ENCODE measurements at regions not wholly inside any gene's neighbourhood (a gene's known extent, or its start where the extent isn't known, plus 50 kb on each side); places are given as distances from the start of the nearest gene placed in this dataset.
"Not testable (repeated sequence)": the region's sequence is repeated elsewhere in the genome, so short reads cannot be mapped to it uniquely, and the experiment has no call there.

GRCh38 chr21:8997011-8997440 lies 1524.4 kb upstream of the TPTE start:
- peaks cover 27% of the 10 kb centered on the region for H3K27me3 Mint-ChIP-seq (ENCODE audit: low read depth)
- H3K4me3 Mint-ChIP-seq, result no peak overlapping the region
- no peak for DNase-seq
- no peaks in the 10 kb centered on the region for H3K36me3 Mint-ChIP-seq (ENCODE audit: insufficient read depth)
- peaks cover 31% of the 10 kb centered on the region for H3K9me3 Mint-ChIP-seq
- no peak for ATAC-seq
- no peaks in the 10 kb centered on the region for H3K4me1 Mint-ChIP-seq (ENCODE audit: low read depth)

- not testable (repeated sequence) for H3K36me3 Mint-ChIP-seq (ENCODE audit: insufficient read depth); H3K4me1 Mint-ChIP-seq (ENCODE audit: low read depth); ATAC-seq; DNase-seq; H3K4me3 Mint-ChIP-seq
- H3K9me3 Mint-ChIP-seq, result peaks cover 28% of the 10 kb centered on the region
- peaks cover 23% of the 10 kb centered on the region for H3K27me3 Mint-ChIP-seq (ENCODE audit: low read depth)
These were observed 1523.7 kb upstream of the TPTE start for GRCh38 chr21:8997443-8998390.

GRCh38 chr21:8998480-8998879 lies 1522.9 kb upstream of the TPTE start:
- not testable (repeated sequence) for H3K4me1 Mint-ChIP-seq (ENCODE audit: low read depth); DNase-seq; H3K36me3 Mint-ChIP-seq (ENCODE audit: insufficient read depth); H3K4me3 Mint-ChIP-seq; ATAC-seq
- Mint-ChIP-seq H3K9me3 (peaks cover 20% of the 10 kb centered on the region), H3K27me3 (ENCODE audit: low read depth) (peaks cover 15% of the 10 kb centered on the region)

DNA sequence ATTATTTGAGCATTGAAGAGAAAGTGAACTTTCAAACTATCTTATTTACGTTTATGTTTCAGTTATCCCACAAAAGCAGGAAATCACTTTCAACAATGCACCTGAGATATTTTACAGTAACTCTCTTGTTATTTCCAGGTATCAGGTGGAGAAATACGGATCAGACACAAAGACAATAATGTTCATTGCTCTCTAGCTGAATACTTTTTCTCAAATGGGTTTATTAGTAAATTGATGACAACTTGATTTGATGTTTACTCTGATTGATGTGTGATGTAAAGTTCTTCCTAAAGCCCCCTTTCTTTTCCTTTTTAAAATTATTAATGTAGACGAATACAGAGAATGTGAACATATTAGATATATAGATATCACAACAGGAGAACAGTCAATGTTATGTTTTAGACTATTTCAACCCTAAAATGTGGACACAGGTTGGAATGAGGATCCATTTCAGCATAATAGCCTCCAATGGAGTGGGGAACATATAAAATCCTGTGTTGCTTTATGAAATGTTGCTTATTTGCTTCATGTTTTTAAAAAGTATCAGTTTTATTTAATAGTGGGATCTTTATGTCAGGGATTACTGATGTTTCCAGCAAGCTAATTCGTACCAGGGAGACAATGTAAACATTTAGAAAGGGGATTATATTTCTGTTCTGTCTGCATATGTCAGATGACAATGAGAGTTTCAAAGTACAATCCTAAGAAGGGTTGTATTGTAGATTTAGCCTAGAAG lies 1522.3 kb upstream of the TPTE start:
- no peak for DNase-seq
- H3K4me1 Mint-ChIP-seq (ENCODE audit: low read depth), result no peaks in the 10 kb centered on the region
- H3K27me3 Mint-ChIP-seq (ENCODE audit: low read depth), result peaks cover 10% of the 10 kb centered on the region
- H3K4me3 Mint-ChIP-seq, result no peak overlapping the region
- H3K9me3 Mint-ChIP-seq, result peaks cover 18% of the 10 kb centered on the region
- H3K36me3 Mint-ChIP-seq (ENCODE audit: insufficient read depth), result no peaks in the 10 kb centered on the region
- no peak for ATAC-seq

DNA sequence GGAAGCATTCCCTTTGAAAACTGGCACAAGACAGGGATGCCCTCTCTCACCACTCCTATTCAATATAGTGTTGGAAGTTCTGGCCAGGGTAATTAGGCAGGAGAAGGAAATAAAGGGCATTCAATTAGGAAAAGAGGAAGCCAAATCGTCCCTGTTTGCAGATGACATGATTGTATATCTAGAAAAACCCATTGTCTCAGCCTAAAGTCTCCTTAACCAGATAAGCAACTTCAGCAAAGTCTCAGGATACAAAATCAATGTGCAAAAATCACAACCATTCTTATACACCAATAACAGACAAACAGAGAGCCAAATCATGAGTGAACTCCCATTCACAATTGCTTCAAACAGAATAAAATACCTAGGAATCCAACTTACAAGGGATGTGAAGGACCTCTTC lies 1521.3 kb upstream of the TPTE start:
- not testable (repeated sequence) for DNase-seq

GRCh38 chr21:9000671-9001070 lies 1520.7 kb upstream of the TPTE start:
- H3K4me1 Mint-ChIP-seq (ENCODE audit: low read depth); H3K4me3 Mint-ChIP-seq; ATAC-seq; H3K27me3 Mint-ChIP-seq (ENCODE audit: low read depth); DNase-seq; H3K36me3 Mint-ChIP-seq (ENCODE audit: insufficient read depth): not testable (repeated sequence)
- peaks cover 16% of the 10 kb centered on the region for H3K9me3 Mint-ChIP-seq

More for the DNA sequence above, 1521.3 kb upstream of the TPTE start:
- not testable (repeated sequence) for H3K4me3 Mint-ChIP-seq; H3K4me1 Mint-ChIP-seq (ENCODE audit: low read depth); H3K27me3 Mint-ChIP-seq (ENCODE audit: low read depth); ATAC-seq; H3K36me3 Mint-ChIP-seq (ENCODE audit: insufficient read depth)
- H3K9me3 Mint-ChIP-seq, result peaks cover 16% of the 10 kb centered on the region

- not testable (repeated sequence) for H3K4me1 Mint-ChIP-seq (ENCODE audit: low read depth); DNase-seq; H3K27me3 Mint-ChIP-seq (ENCODE audit: low read depth); H3K4me3 Mint-ChIP-seq; ATAC-seq; H3K36me3 Mint-ChIP-seq (ENCODE audit: insufficient read depth)
- peaks cover 16% of the 10 kb centered on the region for H3K9me3 Mint-ChIP-seq
These were observed 1519.3 kb upstream of the TPTE start for GRCh38 chr21:9001890-9002663.

- DNase-seq; H3K4me3 Mint-ChIP-seq; H3K36me3 Mint-ChIP-seq (ENCODE audit: insufficient read depth); ATAC-seq; H3K4me1 Mint-ChIP-seq (ENCODE audit: low read depth): not testable (repeated sequence)
- peaks cover 13% of the 10 kb centered on the region for H3K9me3 Mint-ChIP-seq
- H3K27me3 Mint-ChIP-seq (ENCODE audit: low read depth), result peaks cover 16% of the 10 kb centered on the region
These were observed 1517.2 kb upstream of the TPTE start for GRCh38 chr21:9003909-9004814.

GRCh38 chr21:9004815-9005518 lies 1516.4 kb upstream of the TPTE start:
- not testable (repeated sequence) for ATAC-seq; H3K4me1 Mint-ChIP-seq (ENCODE audit: low read depth); H3K4me3 Mint-ChIP-seq; H3K36me3 Mint-ChIP-seq (ENCODE audit: insufficient read depth); H3K9me3 Mint-ChIP-seq; DNase-seq
- H3K27me3 Mint-ChIP-seq (ENCODE audit: low read depth), result peaks cover 19% of the 10 kb centered on the region

DNA sequence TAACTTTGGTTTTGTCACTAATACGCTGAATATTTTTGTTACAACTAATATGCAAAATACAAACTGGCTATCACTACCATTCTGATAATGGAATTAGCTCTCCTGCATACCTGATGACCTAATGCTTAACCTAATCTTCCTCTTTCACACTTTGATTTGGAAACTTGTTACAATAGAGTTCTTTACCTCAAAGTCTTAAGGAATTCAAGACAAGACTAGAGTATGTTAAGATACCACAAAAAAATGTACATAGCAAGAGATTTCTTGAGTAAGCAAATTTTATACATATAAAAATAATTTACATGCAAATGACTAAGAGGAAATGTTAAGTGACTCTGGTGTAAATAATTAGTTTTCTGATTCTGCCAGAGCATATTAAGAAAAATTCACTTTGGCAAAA lies 1515.7 kb upstream of the TPTE start:
- peaks cover 19% of the 10 kb centered on the region for H3K27me3 Mint-ChIP-seq (ENCODE audit: low read depth)
- not testable (repeated sequence) for ATAC-seq; DNase-seq; H3K4me1 Mint-ChIP-seq (ENCODE audit: low read depth); H3K36me3 Mint-ChIP-seq (ENCODE audit: insufficient read depth); H3K4me3 Mint-ChIP-seq; H3K9me3 Mint-ChIP-seq

- not testable (repeated sequence) for H3K36me3 Mint-ChIP-seq (ENCODE audit: insufficient read depth); ATAC-seq; H3K9me3 Mint-ChIP-seq; H3K4me1 Mint-ChIP-seq (ENCODE audit: low read depth); H3K4me3 Mint-ChIP-seq; DNase-seq
- H3K27me3 Mint-ChIP-seq (ENCODE audit: low read depth), result peaks cover 22% of the 10 kb centered on the region
These were observed 1515.3 kb upstream of the TPTE start for GRCh38 chr21:9006111-9006510.

DNA sequence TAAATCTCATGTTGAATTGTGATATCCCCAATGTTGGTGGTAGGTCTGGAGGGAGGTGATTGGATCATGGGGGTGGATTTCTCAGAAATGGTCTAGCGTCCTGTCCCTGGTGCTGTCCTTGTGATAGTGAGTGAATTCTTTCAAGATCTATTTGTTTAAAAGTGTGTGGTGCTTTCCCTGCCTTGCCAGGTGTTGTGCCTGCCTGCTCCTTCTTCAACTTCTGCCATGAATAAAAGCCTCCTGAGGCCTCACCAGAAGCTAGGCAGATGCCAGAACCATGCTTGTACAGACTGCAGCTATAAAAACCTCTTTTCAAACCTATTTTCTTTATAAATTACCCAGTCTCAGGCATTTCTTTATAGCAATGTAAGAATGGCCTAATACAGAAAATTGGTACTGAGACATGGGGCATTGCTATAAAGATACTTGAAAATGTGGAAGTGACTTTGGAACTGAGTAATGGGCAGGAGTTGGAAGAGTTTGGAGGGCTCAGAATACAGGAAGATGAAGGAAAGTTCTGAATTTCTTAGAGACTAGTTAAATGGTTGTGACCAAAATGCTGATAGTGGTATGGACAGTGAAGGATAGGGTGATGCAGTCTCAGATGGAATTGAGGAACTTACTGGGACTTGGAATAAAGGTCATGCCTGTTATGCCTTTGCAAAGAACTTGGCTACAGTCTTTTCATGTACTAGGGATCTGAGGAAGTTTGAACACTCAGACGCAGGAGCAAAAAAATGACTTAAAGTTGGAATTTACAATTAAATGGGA lies 1514.6 kb upstream of the TPTE start:
- not testable (repeated sequence) for H3K9me3 Mint-ChIP-seq; ATAC-seq; H3K4me1 Mint-ChIP-seq (ENCODE audit: low read depth); H3K36me3 Mint-ChIP-seq (ENCODE audit: insufficient read depth); H3K4me3 Mint-ChIP-seq; DNase-seq
- H3K27me3 Mint-ChIP-seq (ENCODE audit: low read depth), result peaks cover 26% of the 10 kb centered on the region

Measured in activated T-cell treated with anti-CD3 and anti-CD28 coated beads, Interleukin-2, amount 50 U/mL, for 4 hours (primary cell).